ENCODE measurements at regions not wholly inside any gene's neighbourhood (a gene's known extent, or its start where the extent isn't known, plus 50 kb on each side); places are given as distances from the start of the nearest gene placed in this dataset.
"Not testable (repeated sequence)": the region's sequence is repeated elsewhere in the genome, so short reads cannot be mapped to it uniquely, and the experiment has no call there.

DNA sequence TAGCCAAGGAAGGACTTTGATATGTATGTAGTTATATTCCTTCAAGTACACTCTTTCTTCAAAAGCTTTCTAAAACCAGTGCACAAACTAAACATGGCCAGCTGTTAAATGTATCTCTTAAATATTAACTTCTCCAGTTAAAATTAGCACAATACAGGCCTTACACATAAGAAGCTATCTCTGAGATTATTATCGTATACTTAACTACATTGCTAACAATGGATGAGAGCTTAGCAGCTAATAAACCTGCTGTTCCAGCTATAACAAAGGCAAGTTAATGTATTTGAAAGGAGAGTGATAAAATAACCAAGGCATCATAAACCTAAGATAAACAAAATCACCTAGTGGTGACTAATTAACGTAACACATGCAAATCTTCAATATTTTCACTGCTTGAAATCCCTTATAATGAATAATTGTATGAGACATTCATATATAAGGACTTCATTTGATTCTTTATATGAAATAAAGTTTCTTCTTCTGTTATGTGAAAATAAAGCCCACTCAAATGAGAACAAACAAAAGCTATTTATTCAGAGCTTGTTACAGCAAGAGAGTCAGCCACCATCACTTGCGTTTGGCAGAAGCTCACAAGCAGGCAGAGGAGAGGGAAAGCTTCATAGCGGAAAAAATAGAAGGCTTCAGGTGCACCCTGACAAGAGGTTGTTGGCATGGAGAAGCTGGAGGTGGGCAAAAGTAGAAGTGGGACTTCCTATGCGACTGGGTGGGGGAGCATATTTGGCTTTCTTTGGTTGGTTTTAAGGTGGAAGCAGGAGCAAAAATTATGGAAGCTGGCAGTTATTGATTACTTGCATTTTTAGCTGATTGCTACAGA, 274.1 kb upstream of the CHRM3 start:
- no peak for DNase-seq (ENCODE audit: low spot score)
- in situ Hi-C loops (cut with MboI; ENCODE audit: low sequenced_read_pairs, unreplicated experiment), result no loop called here
- TF ChIP-seq, protein P1, sequence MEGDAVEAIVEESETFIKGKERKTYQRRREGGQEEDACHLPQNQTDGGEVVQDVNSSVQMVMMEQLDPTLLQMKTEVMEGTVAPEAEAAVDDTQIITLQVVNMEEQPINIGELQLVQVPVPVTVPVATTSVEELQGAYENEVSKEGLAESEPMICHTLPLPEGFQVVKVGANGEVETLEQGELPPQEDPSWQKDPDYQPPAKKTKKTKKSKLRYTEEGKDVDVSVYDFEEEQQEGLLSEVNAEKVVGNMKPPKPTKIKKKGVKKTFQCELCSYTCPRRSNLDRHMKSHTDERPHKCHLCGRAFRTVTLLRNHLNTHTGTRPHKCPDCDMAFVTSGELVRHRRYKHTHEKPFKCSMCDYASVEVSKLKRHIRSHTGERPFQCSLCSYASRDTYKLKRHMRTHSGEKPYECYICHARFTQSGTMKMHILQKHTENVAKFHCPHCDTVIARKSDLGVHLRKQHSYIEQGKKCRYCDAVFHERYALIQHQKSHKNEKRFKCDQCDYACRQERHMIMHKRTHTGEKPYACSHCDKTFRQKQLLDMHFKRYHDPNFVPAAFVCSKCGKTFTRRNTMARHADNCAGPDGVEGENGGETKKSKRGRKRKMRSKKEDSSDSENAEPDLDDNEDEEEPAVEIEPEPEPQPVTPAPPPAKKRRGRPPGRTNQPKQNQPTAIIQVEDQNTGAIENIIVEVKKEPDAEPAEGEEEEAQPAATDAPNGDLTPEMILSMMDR (IDR thresholded peaks at IDR 0.05; ENCODE audit: borderline replicate concordance, control extremely low read depth, extremely low read depth, insufficient read depth, missing control alignments), result no peak

DNA sequence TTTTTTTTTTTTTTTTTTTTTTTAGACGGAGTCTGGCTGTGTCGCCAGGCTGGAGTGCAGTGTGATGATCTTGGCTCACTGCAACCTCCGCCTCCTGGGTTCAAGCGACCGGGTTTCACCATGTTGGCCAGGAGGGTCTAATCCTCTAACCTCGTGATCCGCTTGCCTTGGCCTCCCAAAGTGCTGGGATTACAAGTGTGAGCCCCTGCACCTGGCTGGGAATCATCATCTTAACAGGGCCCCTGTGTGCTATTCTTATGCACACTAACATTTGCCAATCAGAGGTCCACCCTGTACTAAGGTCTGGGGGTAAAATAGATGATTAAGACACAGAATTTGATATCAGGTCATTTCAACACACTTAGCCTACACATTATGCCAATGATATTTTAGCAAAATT, 278.7 kb upstream of the CHRM3 start:
- DNase-seq (ENCODE audit: low spot score), result no peak
- in situ Hi-C loops (cut with MboI; ENCODE audit: low sequenced_read_pairs, unreplicated experiment), result no loop called here
- TF ChIP-seq, protein P1 (IDR thresholded peaks at IDR 0.05; ENCODE audit: borderline replicate concordance, control extremely low read depth, extremely low read depth, insufficient read depth, missing control alignments), result no peak

DNA sequence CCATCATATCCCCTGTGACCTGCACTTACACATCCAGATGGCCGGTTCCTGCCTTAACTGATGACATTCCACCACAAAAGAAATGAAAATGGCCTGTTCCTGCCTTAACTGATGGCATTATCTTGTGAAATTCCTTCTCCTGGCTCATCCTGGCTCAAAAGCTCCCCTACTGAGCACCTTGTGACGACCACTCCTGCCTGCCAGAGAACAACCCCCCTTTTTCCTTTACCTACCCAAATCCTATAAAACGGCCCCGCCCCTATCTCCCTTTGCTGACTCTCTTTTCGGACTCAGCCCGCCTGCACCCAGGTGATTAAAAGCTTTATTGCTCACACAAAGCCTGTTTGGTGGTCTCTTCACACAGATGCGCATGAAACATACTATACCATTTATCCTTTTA, 279.7 kb upstream of the CHRM3 start:
- in situ Hi-C loops (cut with MboI; ENCODE audit: low sequenced_read_pairs, unreplicated experiment); DNase-seq (ENCODE audit: low spot score): not testable (repeated sequence)

DNA sequence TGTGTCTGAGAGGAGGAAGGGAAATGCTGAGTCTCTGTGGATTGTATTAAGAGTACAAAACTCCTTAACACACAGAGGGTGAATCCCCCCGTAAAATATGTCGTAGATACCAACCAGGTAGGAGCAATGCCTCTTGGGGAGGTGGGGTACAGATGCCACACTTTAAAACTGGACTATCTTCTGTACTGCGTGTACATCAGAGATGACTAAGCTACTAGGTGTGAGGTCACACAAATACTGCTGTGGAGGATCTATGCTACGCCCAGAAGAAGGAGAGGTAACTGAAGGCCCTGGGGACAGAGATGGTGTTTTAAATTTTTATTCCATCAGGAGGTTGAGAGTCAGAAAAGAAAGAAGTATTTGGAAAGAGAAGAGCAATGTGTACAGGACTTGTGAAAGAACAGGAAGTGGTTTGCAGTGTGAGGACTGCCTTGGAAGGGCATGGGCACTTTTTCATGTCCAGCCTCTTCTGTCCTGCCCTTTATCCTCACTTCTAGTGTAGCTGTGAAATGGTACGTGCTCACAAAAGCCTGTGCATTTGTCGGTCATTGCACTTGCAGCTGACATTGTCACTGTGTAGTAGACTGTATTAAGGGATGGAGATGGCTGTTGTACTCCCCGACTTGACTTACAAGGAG, 287.8 kb upstream of the CHRM3 start:
- in situ Hi-C loops (cut with MboI; ENCODE audit: low sequenced_read_pairs, unreplicated experiment), result no loop called here

DNA sequence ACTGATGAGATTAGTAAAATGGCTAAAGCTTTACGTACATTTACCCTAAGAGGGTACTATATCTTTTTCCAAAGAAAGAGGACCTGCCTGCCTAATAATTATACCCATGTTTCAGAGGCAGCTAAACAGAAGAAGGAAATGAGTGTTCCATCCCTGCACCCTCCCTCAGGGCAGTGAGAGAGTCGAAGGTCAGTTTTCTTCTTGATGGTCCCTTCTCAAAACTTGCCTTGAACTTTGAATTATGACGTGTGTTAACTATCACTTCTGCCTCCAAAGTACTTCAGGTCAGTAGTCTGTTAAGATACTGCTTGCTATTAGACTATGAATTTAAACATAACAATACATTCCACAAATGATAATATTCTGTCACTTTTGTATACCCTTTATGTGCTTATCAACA, 294.8 kb upstream of the CHRM3 start:
- TF ChIP-seq, protein P1 (IDR thresholded peaks at IDR 0.05; ENCODE audit: borderline replicate concordance, control extremely low read depth, extremely low read depth, insufficient read depth, missing control alignments), result no peak
- no peak for DNase-seq (ENCODE audit: low spot score)
- in situ Hi-C loops (cut with MboI; ENCODE audit: low sequenced_read_pairs, unreplicated experiment), result no loop called here

More for the DNA sequence above, 287.8 kb upstream of the CHRM3 start:
- no peak for DNase-seq (ENCODE audit: low spot score)
- TF ChIP-seq, protein P1 (IDR thresholded peaks at IDR 0.05; ENCODE audit: borderline replicate concordance, control extremely low read depth, extremely low read depth, insufficient read depth, missing control alignments), result no peak

DNA sequence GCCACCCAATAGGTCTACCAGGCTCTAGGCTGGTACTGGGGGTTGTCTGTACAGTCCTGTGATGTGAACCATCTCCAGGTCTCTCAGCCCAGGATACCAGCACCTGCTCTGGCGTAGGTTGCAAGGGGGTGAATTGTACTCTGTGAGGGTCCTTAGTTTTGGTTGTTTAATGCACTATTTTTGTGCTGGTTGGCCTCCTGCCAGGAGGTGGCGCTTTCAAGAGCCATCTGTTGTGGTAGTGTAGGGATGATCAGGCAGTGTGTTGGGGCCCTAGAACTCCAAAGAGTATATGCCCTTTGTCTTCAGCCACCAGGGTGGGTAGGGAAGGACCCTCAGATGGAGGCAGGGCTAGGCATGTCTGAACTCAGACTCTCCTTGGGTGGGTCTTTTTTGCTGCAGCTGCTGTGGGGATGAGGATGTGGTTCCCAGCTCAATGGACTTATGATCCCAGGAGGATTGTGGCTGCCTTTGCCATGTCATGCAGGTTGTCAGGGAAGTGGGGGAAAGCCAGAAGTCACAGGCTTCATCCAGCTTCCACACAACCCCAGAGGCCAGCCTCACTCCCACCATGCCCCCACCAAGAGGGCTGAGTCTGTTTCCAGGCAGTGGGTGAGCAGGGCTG, 301.8 kb upstream of the CHRM3 start:
- in situ Hi-C loops (cut with MboI; ENCODE audit: low sequenced_read_pairs, unreplicated experiment), result no loop called here
- DNase-seq (ENCODE audit: low spot score), result no peak
- TF ChIP-seq, protein P1 (IDR thresholded peaks at IDR 0.05; ENCODE audit: borderline replicate concordance, control extremely low read depth, extremely low read depth, insufficient read depth, missing control alignments), result no peak

DNA sequence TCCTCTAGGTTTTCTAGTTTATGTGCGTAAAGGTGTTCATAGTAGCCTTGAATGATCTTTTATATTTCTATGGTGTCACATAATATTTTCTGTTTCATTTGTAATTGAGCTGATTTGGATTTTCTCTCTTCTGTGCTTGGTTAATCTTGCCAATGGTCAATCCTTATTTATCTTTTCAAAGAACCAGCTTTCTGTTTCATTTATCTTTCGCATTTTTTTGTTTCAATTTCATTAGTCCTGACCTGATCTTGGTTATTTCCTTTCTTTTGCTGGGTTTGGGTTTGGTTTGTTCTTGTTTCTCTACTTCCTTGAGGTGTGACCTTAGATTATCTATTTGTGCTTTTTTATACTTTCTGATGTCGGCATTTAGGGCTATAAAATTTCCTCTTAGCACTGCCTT, 304.4 kb upstream of the CHRM3 start:
- DNase-seq (ENCODE audit: low spot score); in situ Hi-C loops (cut with MboI; ENCODE audit: low sequenced_read_pairs, unreplicated experiment): not testable (repeated sequence)

Measured in GM13976 (cell line).